Activated naive CD8-positive, alpha-beta T cell treated with anti-CD3 and anti-CD28 coated beads, Interleukin-2, amount 10 ng/mL, durations not matched to agents 7 days and 5 days (primary cell): ENCODE measurements at regions not wholly inside any gene's neighbourhood (a gene's known extent, or its start where the extent isn't known, plus 50 kb on each side); places are given as distances from the start of the nearest gene placed in this dataset.
A peak's percentile ranks its signal among the peaks of the same experiment; 100 is the strongest.

Experiments used
- ATAC-seq: fragments of 150-1000 bp; cut with Tn5 transposase; one replicate; pipeline ENCODE4 v1.10.0; 2021; ENCODE audit warnings: low read depth, moderate library complexity
- POLR2A ChIA-PET: fragments of 350-600 bp; sonication (Branson Sonifier 250); formaldehyde crosslinking; loops from one replicate; lab custom pipeline; 2021; ENCODE audit warnings: antibody characterized with exemption; lab: Charles Lee
- DNase-seq: peaks from one replicate; pipeline ENCODE4 v3.0.0; 2021
- H3K27ac Mint-ChIP-seq: one replicate; pipeline ENCODE4 v1.8.0; 2022; ENCODE audit warnings: mild to moderate bottlenecking, mixed read lengths
- H3K27me3 Mint-ChIP-seq: one replicate; pipeline ENCODE4 v1.8.0; 2022; ENCODE audit warnings: mild to moderate bottlenecking, moderate library complexity, mixed read lengths
- H3K36me3 Mint-ChIP-seq: one replicate; pipeline ENCODE4 v1.8.0; 2021; ENCODE audit warnings: mild to moderate bottlenecking, mixed read lengths
- H3K4me1 Mint-ChIP-seq: one replicate; pipeline ENCODE4 v1.8.0; 2021; ENCODE audit warnings: mixed read lengths
- H3K4me3 Mint-ChIP-seq: one replicate; pipeline ENCODE4 v1.8.0; 2022; ENCODE audit warnings: mild to moderate bottlenecking, moderate library complexity, mixed read lengths
- H3K9me3 Mint-ChIP-seq: one replicate; pipeline ENCODE4 v1.8.0; 2021; ENCODE audit warnings: mixed read lengths

- ATAC-seq (no peak), DNase-seq (no peak)
- Mint-ChIP-seq H3K9me3 (peaks cover 6% of the 10 kb centered on the region), H3K27ac (no peak overlapping the region), H3K36me3 (no peaks in the 10 kb centered on the region), H3K4me1 (peaks cover 3% of the 10 kb centered on the region), H3K27me3 (peaks cover 8% of the 10 kb centered on the region), H3K4me3 (no peak overlapping the region)
- POLR2A ChIA-PET = no interaction called here
Observed at GRCh38 chr20:63065911-63066310, 59.1 kb upstream of the BHLHE23 start.

GRCh38 chr20:63064745-63065711 lies 58.3 kb upstream of the BHLHE23 start:
- peaks cover 3% of the 10 kb centered on the region for H3K4me1 Mint-ChIP-seq
- no peaks in the 10 kb centered on the region for H3K36me3 Mint-ChIP-seq
- peak; percentile 19 for DNase-seq
- peaks cover 2% of the 10 kb centered on the region for H3K27me3 Mint-ChIP-seq
- H3K4me3 Mint-ChIP-seq = no peak overlapping the region
- peaks cover 6% of the 10 kb centered on the region for H3K9me3 Mint-ChIP-seq
- POLR2A ChIA-PET = no interaction called here
- ATAC-seq = no peak
- H3K27ac Mint-ChIP-seq = no peak overlapping the region

GRCh38 chr20:63064310-63064709 lies 57.5 kb upstream of the BHLHE23 start:
- Mint-ChIP-seq H3K4me1 (peaks cover 3% of the 10 kb centered on the region), H3K27ac (no peak overlapping the region), H3K36me3 (no peaks in the 10 kb centered on the region), H3K27me3 (peaks cover 2% of the 10 kb centered on the region), H3K4me3 (no peak overlapping the region), H3K9me3 (peaks cover 6% of the 10 kb centered on the region)
- POLR2A ChIA-PET = no interaction called here
- DNase-seq = peak; percentile 13
- ATAC-seq = no peak

GRCh38 chr20:63062188-63063140 lies 55.7 kb upstream of the BHLHE23 start:
- Mint-ChIP-seq H3K36me3 (no peaks in the 10 kb centered on the region), H3K27ac (no peak overlapping the region), H3K4me1 (peaks cover 3% of the 10 kb centered on the region), H3K27me3 (no peaks in the 10 kb centered on the region), H3K4me3 (no peak overlapping the region), H3K9me3 (peaks cover 6% of the 10 kb centered on the region)
- POLR2A ChIA-PET = no interaction called here
- DNase-seq (peak; percentile 11), ATAC-seq (no peak)

- Mint-ChIP-seq H3K9me3 (peaks cover 6% of the 10 kb centered on the region), H3K4me3 (no peak overlapping the region), H3K4me1 (peaks cover 3% of the 10 kb centered on the region), H3K36me3 (no peaks in the 10 kb centered on the region), H3K27ac (no peak overlapping the region), H3K27me3 (no peaks in the 10 kb centered on the region)
- no peak for ATAC-seq
- POLR2A ChIA-PET = no interaction called here
- no peak for DNase-seq
Observed at GRCh38 chr20:63061771-63062100, 55.0 kb upstream of the BHLHE23 start.

GRCh38 chr20:63061051-63061770 lies 54.4 kb upstream of the BHLHE23 start:
- H3K27ac Mint-ChIP-seq = no peak overlapping the region
- DNase-seq (peak; percentile 13), ATAC-seq (no peak)
- H3K36me3 Mint-ChIP-seq = no peaks in the 10 kb centered on the region
- POLR2A ChIA-PET = no interaction called here
- no peaks in the 10 kb centered on the region for H3K27me3 Mint-ChIP-seq
- peaks cover 3% of the 10 kb centered on the region for H3K4me1 Mint-ChIP-seq
- H3K9me3 Mint-ChIP-seq = peaks cover 6% of the 10 kb centered on the region
- no peak overlapping the region for H3K4me3 Mint-ChIP-seq

- Mint-ChIP-seq H3K4me3 (no peak overlapping the region), H3K4me1 (peaks cover 3% of the 10 kb centered on the region), H3K27ac (no peak overlapping the region), H3K27me3 (no peaks in the 10 kb centered on the region), H3K9me3 (peaks cover 6% of the 10 kb centered on the region), H3K36me3 (no peaks in the 10 kb centered on the region)
- POLR2A ChIA-PET = no interaction called here
- peak; percentile 11 for DNase-seq
- ATAC-seq = no peak
Observed at GRCh38 chr20:63060057-63060991, 53.6 kb upstream of the BHLHE23 start.

GRCh38 chr20:63059684-63060056 lies 52.9 kb upstream of the BHLHE23 start:
- POLR2A ChIA-PET = no interaction called here
- Mint-ChIP-seq H3K36me3 (no peaks in the 10 kb centered on the region), H3K4me1 (peaks cover 3% of the 10 kb centered on the region), H3K27ac (no peak overlapping the region), H3K9me3 (peaks cover 6% of the 10 kb centered on the region), H3K4me3 (no peak overlapping the region), H3K27me3 (no peaks in the 10 kb centered on the region)
- peak; percentile 17 for DNase-seq
- ATAC-seq = no peak

- H3K27me3 Mint-ChIP-seq = no peaks in the 10 kb centered on the region
- no peak overlapping the region for H3K27ac Mint-ChIP-seq
- H3K4me1 Mint-ChIP-seq = peaks cover 3% of the 10 kb centered on the region
- DNase-seq = peak; percentile 22
- no peak for ATAC-seq
- H3K4me3 Mint-ChIP-seq = no peak overlapping the region
- POLR2A ChIA-PET = no interaction called here
- no peaks in the 10 kb centered on the region for H3K36me3 Mint-ChIP-seq
- peaks cover 6% of the 10 kb centered on the region for H3K9me3 Mint-ChIP-seq
Observed at GRCh38 chr20:63058696-63059335, 52.1 kb upstream of the BHLHE23 start.

- DNase-seq = peak; percentile 8
Observed at GRCh38 chr20:63057171-63058117, 50.7 kb upstream of the BHLHE23 start.

More at GRCh38 chr20:63057171-63058117, 50.7 kb upstream of the BHLHE23 start:
- H3K36me3 Mint-ChIP-seq = no peaks in the 10 kb centered on the region
- no peaks in the 10 kb centered on the region for H3K27me3 Mint-ChIP-seq
- H3K4me1 Mint-ChIP-seq = peaks cover 3% of the 10 kb centered on the region
- no peak overlapping the region for H3K27ac Mint-ChIP-seq
- H3K9me3 Mint-ChIP-seq = peaks cover 6% of the 10 kb centered on the region
- no peak for ATAC-seq
- POLR2A ChIA-PET = no interaction called here
- no peak overlapping the region for H3K4me3 Mint-ChIP-seq
